ENCODE measurements at regions not wholly inside any gene's neighbourhood (a gene's known extent, or its start where the extent isn't known, plus 50 kb on each side); places are given as distances from the start of the nearest gene placed in this dataset.

GRCh38 chr12:73719223-73719622 is 818.4 kb upstream of the ATXN7L3B start:
- intact Hi-C loops (cut with DNase I; ENCODE audit: low total_unique reads) = no loop called here

DNA sequence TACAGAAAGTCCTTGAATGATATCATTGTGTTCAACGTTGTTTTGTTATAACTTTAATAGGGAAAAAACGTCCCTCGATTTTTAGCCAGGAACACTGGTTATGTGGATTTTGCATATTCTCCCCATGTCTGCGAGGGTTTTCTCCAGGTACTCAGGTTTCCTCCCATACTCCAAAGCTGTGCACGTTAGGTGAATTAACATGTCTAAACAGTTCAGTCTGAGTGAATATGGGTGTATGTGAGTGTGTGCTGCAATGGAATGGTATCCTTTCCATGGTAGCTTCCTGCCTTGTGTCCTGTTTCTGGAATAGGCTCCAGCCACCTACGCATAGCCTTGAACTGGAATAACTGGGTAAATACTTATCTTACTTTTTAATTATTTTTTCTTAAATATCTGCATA is 810.8 kb upstream of the ATXN7L3B start:
- Histone ChIP-seq H3K9me3 (no peaks in the 10 kb centered on the region), H3K4me3 (no peak overlapping the region), H3K36me3 (no peaks in the 10 kb centered on the region), H3K27me3 (replicated peaks in 1 of 7) (no peaks in the 10 kb centered on the region), H3K4me1 (no peaks in the 10 kb centered on the region), H3K27ac (no peak overlapping the region)
- intact Hi-C loops (cut with DNase I; ENCODE audit: low total_unique reads) = no loop called here
- TF ChIP-seq POLR2A (IDR thresholded peaks at IDR 0.05) (no peak), CTCF (IDR thresholded peaks at IDR 0.05 in 8 of 11, conservative IDR thresholded peaks at IDR 0.05 in 3 of 11) (no peak), POLR2AphosphoS5 (IDR thresholded peaks at IDR 0.05) (no peak)
- WGBS, 5 donors = 80 to 94% (median 84%) methylated on average over 6 of the region's 6 CpGs
- DNase-seq = no peak

More at GRCh38 chr12:73719223-73719622, 818.4 kb upstream of the ATXN7L3B start:
- Histone ChIP-seq H3K27me3 (replicated peaks in 1 of 7) (no peaks in the 10 kb centered on the region), H3K4me3 (no peak overlapping the region), H3K9me3 (peaks cover 0 to 5% (median 0%) of the 10 kb centered on the region in 8 donors), H3K27ac (no peak overlapping the region), H3K4me1 (no peaks in the 10 kb centered on the region), H3K36me3 (no peaks in the 10 kb centered on the region)
- TF ChIP-seq POLR2A (IDR thresholded peaks at IDR 0.05) = no peak
- TF ChIP-seq CTCF (IDR thresholded peaks at IDR 0.05 in 8 of 11, conservative IDR thresholded peaks at IDR 0.05 in 3 of 11) = no peak
- TF ChIP-seq POLR2AphosphoS5 (IDR thresholded peaks at IDR 0.05) = no peak
- WGBS, 5 donors = 79 to 93% (median 84%) methylated on average over 5 of the region's 5 CpGs
- DNase-seq = no peak

- Histone ChIP-seq H3K4me1 (no peaks in the 10 kb centered on the region), H3K27me3 (replicated peaks in 1 of 7) (no peaks in the 10 kb centered on the region), H3K27ac (no peak overlapping the region), H3K36me3 (no peaks in the 10 kb centered on the region), H3K4me3 (no peak overlapping the region), H3K9me3 (no peaks in the 10 kb centered on the region)
- WGBS, 5 donors = 52 to 68% (median 57%) methylated on average over 1 of the region's 1 CpG
- no peak for DNase-seq
- TF ChIP-seq POLR2AphosphoS5 (IDR thresholded peaks at IDR 0.05) (no peak), POLR2A (IDR thresholded peaks at IDR 0.05) (no peak)
- intact Hi-C loops (cut with DNase I; ENCODE audit: low total_unique reads) = no loop called here
Observed at GRCh38 chr12:73731658-73732057, 806.0 kb upstream of the ATXN7L3B start.

DNA sequence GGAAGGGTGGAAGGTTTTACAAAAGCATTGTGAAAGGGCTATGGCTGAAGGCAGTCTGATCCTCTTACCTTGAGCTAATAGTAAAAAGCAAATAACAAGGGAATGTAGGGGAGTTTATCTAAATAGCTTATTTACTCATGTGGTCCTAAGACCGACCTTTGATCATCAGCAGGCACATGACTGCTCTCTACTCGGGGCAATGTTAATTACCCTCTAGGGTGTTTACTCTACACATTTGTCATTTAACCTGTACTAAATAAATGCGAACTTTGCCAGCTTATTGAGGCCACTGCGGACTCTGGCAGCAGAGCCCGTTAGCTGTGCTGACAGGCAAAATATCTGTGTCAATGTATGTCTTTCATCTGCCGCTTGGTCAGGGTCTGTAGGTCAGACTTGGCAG is 768.3 kb upstream of the ATXN7L3B start:
- intact Hi-C loops (cut with DNase I; ENCODE audit: low total_unique reads) = no loop called here
- no peaks in the 10 kb centered on the region for H3K27me3 ChIP-seq (replicated peaks in 1 of 7)
- WGBS, 5 donors = 67 to 73% (median 71%) methylated on average over 6 of the region's 6 CpGs
- TF ChIP-seq POLR2A (IDR thresholded peaks at IDR 0.05) = no peak
- TF ChIP-seq POLR2AphosphoS5 (IDR thresholded peaks at IDR 0.05) = no peak
- TF ChIP-seq CTCF (IDR thresholded peaks at IDR 0.05 in 8 of 11, conservative IDR thresholded peaks at IDR 0.05 in 3 of 11) = no peak
- H3K36me3 ChIP-seq = no peaks in the 10 kb centered on the region
- H3K27ac ChIP-seq = no peak overlapping the region
- peaks cover 0 to 28% (median 19%) of the 10 kb centered on the region in 8 donors for H3K9me3 ChIP-seq
- H3K4me1 ChIP-seq = no peaks in the 10 kb centered on the region
- no peak for DNase-seq
- H3K4me3 ChIP-seq = no peak overlapping the region

DNA sequence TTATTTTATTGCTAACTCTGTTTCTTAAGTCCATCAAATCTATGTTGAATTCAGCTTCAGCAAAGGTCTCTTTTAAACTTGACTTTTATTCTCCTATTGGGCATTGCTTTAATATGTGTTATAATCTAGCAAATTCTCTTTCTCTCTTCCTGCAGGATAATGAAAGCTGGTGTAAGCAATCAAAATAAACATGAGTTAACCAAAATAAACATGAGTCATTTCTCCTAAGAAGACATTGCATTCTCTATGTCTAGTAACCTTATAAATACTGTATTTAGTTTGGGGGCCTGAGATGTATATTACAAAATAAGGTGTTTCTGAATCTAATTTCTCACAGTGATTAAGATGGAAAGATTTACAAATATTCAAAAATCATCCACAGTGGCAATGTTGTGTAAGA is 739.1 kb upstream of the ATXN7L3B start:
- TF ChIP-seq POLR2AphosphoS5 (IDR thresholded peaks at IDR 0.05) = no peak
- no peak for TF ChIP-seq POLR2A (IDR thresholded peaks at IDR 0.05)
- TF ChIP-seq CTCF (IDR thresholded peaks at IDR 0.05 in 8 of 11, conservative IDR thresholded peaks at IDR 0.05 in 3 of 11) = no peak
- Histone ChIP-seq H3K36me3 (no peaks in the 10 kb centered on the region), H3K4me3 (no peak overlapping the region), H3K4me1 (no peaks in the 10 kb centered on the region), H3K27me3 (replicated peaks in 1 of 7) (no peaks in the 10 kb centered on the region), H3K27ac (no peak overlapping the region), H3K9me3 (peaks cover 0 to 30% (median 23%) of the 10 kb centered on the region in 8 donors)
- intact Hi-C loops (cut with DNase I; ENCODE audit: low total_unique reads) = no loop called here
- DNase-seq = no peak

Data from spleen (tissue), 11 donors.